COLO668 (cell line): ENCODE measurements at regions not wholly inside any gene's neighbourhood (a gene's known extent, or its start where the extent isn't known, plus 50 kb on each side); places are given as distances from the start of the nearest gene placed in this dataset.

Experiments used
- DNase-seq: peaks from one replicate; lab custom pipeline; 2025; ENCODE audit not compliant: unreplicated experiment; lab: John Stamatoyannopoulos, UW

DNA sequence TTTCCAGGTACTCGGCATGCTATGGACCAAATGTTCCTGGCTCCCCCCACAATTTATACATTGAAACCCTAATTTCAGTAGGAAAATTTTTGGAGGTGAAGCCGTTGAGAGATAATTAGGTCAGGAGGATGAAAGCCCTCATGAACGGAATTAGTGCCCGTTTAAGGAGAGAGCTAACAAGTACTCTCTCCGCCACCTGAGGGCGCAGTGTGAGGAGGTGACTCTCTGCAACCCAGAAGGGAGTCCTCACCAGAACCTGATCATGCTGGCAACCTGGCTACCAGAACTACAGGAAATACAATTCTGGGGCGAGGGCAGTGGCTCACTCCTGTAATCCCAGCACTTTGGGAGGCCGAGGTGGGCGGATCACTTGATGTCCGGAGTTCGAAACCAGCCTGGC lies 397.8 kb downstream of the SLITRK5 start:
- DNase-seq = peak; percentile 22

DNA sequence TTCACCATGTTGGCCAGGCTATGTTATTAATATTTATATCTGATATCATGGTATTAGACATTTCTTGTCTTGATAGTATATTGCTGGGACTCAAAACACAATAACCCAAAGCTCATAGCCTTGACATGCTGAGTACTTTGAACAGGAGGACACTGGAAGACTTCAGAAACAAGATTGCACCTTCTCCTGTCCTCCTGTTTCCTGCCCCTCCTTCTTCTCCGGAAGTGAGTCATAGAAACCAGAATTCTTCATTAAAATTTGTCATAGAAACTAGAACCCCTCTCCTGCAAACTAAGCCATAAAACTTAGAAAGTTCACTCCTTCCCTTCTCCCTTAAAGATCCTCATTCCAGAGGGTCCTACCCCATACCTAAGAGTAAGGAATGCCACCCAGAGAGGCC lies 400.2 kb downstream of the SLITRK5 start:
- DNase-seq = no peak

DNA sequence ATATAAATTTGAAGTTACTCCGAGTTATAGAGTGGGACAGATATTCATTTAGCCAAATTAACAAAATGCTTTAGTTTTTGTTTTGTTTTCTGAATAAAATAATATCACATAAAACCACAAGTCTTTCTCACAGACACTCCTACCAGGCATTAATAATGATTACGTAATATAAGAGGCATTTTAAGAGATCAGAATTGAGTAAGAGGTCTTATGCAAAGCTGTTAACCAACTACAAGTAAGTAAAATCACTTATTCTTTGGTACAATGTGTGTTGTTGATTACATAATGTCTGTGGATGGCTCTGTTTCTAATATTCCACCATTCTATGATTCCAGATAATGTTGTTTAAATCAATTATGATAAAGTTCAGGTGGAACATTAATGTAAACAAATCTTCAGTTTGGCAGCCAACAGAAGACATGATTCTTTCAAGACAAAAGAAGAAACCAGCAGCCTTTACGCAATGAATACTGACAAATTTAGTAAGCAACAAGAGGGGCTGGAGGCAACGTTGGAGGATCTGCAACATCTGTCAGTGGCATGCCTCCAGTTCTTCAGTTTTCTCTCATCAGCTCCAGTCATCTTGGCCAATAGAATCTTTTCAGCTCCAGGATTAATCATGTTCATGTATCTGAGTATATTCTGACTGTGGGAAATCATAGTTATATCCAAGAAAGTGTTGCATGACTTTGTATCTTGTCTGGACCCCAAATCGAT lies 403.8 kb downstream of the SLITRK5 start:
- no peak for DNase-seq

DNA sequence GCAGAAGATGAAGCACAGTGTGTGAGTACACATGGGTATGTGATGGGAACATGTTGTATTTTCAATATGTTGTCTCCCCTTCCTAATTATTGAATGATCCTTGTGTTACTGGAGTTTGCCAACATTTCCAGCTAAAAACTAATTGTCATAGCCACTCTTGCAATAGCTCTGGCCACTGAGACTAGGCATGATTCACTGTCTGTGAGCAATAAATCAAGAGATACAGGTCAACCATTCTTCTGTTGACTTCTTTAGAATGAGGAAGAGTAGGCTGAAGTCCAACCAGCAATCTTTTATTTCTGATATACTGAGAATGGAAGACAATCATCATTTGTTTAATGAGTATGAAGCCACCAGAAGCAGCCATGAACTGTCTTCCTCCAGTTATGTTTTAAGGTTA lies 413.9 kb downstream of the SLITRK5 start:
- no peak for DNase-seq

DNA sequence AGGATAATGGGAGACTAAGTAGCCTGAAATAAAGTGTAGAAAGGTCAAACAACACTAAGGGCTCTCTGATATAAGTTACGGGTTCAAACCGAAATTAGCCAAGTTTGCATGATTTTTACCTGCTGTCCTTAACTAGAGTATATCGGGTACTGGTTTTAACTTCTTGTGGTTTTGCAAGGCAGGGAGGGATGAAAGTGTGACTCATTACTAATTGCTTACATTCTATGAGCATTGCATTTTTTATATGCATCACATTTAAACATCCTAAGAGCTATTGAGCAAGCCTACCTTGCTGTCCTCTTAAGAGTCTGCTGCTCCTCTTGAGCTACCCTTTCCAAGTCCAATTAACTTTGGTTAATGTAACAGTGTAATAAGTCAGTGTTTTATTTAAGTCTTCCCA lies 415.4 kb downstream of the SLITRK5 start:
- DNase-seq = no peak

DNA sequence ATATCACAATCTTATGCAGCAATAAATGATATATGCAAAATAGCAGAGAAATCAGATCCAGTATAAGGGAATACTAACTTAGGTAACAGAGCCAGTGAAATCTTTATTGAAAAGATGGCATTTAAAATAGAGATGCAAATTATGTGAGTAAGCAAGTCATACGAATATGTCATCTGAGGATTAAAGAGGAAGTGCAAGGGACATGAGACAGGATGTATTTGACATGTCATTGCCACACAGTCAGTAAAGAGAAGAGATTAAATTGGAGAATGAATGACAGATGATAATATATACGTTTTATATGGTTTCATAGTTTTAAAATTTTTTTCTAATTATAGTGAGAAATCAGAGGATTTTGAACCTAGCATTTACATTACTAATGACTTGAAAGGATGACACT lies 426.4 kb downstream of the SLITRK5 start:
- no peak for DNase-seq

DNA sequence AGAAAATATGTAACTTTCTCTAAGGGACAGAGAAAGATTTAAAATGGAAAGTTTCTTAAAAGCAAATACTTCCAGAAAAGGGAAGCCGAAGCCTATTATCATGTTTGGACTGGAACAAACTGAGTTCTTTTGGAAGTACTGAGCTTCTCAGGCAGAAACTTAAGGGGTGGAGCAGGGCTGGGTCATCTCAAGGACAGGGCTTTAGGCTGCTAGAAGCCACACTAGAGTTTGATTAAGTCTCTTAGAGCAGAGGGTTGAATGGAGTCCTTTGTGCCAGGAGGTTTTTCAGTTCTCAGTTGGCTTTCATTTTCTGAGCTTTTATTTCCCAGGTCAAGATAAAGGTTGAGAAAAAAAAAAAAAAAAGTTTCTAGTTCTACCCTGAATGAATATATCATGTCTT lies 432.7 kb downstream of the SLITRK5 start:
- DNase-seq = no peak

DNA sequence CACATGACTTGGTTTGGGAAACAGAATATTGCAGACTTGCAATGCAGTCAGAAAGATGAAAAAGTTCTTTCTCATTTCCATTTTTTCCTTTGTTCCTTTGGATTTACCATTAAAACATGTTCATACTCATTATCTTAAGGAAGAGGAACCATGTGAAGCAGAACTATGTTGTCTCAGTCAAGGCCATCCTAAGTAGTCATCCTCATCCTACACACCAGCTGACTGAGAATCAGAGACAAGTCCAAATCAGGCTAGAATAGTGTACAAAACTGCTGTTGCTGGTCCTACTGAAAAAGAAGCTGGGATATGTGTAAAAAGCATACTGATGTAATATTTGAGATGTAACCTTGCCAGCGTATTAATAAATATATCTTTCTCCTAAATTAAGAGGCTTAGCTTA lies 433.4 kb downstream of the SLITRK5 start:
- DNase-seq = no peak

DNA sequence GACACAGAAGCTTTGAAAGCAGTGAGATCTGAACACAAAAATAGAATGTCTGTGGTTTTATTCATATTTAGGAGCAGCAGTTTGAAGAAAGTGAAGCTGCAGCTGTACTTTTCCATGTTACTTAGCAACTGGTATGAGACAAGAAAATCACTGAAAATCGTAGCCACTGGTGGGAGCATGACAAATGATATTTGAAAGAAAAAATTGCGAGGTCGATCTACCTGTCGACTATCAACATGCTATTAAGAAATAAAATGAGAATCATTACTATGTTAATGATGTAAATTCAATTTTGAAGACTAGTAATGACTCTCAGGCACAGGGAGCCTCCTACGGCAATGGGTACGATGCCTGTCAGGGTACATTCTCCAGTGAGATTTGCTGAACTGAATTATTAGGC lies 436.4 kb downstream of the SLITRK5 start:
- no peak for DNase-seq

DNA sequence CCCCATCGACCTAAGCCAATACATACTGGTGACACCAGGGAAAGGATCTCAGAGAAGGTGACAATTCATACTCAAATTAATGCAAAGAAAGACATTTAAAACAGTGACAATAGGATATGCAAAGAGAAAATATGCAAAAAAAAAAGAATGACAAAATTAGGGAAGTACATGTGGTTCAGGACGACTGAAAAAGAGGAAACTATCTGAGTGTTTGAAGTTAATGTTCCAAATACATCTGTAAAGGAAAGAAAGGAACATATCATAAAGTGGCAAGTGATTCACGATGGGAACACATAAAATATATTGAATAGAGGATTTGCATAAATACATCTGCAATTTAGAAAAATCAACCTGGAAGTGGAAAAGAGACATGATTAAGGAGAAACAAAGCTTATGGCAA lies 441.4 kb downstream of the SLITRK5 start:
- no peak for DNase-seq

DNA sequence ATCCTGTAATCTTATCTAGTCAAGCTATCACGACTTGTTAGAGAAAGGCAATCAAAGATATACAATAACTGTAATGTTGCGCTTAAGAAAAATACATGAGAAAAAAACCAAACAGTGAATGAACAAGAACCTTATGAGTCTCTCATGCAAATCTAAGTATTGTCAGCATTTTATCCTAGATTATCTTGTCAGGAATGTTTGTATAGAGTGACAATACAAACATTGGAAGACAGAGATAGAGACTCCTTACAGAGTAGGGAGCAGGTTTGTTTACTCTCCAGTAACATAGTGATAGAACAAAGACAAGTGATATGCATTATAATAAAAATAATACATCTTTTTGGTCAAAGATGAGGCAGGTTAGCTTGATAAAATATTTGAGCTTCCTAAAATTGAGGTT lies 444.8 kb downstream of the SLITRK5 start:
- no peak for DNase-seq

DNA sequence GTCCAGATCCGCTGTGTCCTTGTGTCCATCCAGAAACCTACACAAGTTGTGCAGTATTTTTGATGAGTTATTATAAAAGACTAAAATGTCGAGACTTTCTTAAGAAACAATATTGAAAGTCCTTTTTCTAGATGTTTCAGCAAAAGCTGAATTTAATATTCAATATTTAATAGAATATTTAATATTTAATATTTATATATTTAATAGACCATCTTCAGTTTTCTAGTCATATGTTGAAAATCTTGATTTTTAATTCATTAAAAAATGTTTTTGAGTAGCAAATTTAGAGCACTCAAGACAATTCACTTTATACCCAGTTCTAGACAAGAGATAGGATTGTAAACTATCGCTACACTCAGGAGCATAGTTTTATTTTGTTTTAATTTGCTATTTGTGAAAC lies 447.8 kb downstream of the SLITRK5 start:
- DNase-seq = no peak

DNA sequence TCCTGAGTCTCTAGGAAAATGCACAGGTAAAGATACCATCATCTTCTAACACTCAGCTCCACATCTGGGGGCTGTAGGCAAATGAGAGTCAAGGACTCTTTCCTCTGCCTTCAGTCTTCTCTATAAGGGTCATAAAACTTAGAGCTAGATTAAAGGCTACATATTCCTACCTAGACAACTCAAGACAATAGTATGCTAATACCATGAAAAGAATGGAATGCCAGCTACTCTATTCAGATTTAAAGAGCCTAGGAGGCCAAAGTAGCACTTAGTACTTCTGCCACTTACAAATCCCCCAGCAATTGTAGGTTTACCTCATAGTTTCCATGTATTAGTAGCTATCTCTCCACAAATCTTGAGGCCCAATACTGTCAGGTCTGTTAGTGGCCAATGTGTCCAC lies 453.0 kb downstream of the SLITRK5 start:
- no peak for DNase-seq

DNA sequence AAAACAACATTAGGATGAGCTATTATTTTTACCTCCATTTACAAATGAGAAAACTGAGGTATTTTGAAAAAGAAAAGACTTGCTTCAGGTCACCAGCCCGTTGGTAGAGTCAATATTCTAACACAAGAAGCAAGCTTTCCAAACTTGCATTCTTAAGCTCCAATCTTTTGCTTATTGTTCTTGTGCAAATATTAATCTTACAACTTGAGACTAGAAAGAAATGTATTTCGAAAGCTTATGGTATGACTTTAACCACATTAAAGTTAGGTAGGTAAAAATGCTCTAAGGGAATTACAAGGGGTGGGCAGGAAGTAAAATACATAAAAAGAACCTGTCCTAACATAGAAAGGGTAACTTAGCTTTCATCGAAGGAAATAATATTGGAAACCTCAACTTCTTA lies 453.9 kb downstream of the SLITRK5 start:
- DNase-seq = no peak

DNA sequence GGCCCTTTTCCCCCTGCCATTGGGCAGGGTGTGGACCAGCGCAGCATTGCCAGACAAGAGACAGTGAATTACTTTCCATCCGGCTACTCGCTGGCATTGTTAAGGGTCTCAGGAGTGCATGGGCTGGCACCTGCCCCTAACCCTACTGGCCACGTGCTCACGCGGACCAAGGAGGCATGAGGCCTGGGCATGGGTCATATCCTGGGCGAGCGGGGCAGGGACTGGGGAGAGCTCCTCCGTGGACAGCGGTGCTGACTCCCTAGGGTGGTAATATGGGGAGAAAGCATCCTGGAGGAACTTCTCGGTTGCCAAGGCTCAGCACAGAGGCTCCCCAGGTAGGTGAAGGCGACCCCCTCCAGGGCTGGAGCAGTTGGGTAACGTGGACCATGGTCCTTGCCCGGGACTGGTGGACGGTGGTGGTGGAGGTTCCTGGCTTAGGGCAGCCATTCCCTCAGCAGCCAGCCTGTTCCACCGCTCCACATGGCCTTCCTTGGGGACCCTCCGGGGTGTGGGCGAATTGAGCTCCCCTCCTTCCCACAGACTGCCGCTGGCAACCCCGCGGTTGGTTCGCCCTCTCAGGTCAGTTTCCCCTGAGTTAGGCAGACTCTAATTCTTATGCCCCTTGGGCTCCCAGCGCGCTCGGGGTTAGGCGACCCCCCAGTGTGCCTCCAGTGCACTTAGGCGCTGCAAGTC lies 465.1 kb downstream of the SLITRK5 start:
- no peak for DNase-seq

DNA sequence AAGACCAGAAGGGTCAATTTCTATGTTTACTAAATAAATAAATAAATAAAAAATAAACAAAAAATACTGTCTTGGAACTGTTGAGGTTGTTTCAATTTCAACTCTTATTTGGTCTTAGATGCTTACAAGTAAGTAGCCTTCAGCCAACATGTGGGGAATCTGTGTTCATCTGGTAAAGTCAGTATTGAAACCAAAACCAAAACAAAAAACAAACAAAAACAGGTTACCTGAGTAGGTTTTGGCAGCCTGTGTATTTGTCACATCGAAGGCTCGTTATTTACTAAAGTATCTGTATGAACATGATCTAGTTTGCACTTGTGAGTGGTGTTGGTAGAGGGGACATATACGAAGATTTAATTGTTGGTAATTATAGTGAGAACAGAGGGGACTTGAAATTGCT lies 471.5 kb downstream of the SLITRK5 start:
- no peak for DNase-seq

DNA sequence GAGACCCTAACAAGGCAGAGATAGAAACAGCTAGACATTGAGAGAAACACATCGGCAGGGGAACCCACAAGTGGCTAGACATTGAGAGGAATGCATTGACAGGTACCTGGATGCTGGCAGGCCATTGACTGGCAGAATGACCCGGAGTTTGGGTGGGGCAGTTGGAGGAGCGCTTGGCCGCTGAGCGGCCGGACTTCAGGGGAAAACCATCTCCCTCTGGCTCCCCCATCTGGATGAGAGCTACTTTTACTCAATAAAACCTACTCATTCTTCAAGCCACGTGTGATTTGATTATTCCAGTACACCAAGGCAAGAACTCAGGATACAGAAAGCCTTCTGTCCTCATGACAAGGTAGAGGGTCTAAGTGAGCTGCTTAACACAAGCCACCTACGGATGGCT lies 473.4 kb downstream of the SLITRK5 start:
- no peak for DNase-seq

DNA sequence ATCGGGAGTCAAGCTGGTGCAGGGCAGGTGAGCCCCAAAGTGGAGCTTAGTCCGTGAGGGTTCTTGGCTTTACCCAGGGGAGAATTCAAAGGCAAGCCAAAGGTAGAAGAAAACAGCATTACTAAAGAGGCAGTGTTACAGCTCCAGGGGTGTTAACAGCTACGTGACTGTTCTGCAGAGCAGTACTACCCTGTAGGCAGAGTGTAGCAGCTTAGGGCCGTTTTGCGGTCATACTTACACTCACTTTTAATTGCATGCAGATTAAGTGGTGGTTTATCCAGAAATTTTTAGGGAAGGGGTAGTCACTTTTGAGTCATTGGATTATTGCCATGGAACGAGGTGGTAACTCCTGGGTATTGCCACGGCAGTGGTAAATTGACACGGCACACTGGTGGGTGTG lies 482.2 kb downstream of the SLITRK5 start:
- DNase-seq = no peak

DNA sequence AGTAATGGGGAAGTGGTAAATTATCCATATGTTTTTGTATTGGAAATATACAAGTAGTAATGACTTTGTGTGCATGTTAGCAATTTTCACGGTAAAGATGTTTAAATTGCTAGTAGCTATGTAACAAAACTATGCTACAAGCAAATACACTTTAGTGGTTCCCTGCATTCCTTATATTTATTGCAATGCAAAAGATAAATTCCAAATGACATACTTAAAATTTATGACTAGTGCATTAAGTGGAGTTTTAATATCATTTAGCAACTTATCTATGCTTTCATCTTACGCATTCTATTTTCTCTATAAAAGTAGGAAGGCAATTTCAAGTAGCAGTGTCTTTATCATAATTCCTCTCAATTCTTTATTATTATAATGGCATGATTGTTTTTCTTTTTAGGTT lies 482.8 kb downstream of the SLITRK5 start:
- no peak for DNase-seq

DNA sequence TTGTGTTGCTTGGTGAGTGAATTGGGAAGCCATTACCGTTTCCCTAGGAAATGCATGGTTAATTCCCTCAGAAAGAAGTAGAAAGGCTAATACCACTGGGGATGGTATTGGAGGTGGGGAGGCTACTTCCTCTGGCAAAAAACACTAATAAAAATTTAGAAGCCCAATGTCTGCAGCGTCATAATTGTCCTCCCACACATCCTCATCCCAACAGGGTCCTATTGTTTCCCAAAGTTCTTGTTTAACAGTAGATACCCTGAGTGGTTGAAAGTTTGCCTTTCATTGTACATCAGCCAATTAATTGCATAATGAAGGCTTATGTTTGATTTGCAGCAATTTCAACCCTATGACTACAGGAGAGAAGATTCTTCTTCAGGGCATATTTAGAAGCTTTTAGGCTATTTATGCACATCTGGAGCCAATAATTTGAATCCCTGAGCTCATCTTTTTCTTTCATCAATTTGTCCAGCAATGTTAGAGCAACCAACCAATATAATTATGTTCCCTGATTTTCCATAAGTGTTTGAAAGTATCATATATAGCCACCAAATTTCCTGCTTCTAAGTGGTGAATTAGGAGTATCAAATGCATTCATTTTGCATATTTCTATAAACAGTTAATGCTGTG lies 491.0 kb downstream of the SLITRK5 start:
- no peak for DNase-seq

DNA sequence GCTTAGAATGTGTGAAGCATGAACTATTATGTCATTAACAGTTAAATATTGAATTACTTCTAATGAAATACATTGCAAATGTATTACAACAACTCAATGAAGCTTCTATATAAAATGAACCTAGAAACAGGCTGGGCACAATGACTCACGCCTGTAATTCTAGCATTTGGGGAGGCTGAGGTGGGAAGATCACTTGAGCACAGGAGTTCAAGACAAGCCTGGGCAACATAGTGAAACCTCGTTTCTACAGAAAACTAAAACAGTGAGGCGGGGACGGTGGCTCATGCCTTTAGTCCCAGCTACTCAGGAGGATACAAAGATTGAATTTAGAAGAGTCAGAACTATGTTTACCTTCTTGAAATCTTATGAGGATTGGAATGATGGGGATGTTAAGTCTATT lies 505.1 kb downstream of the SLITRK5 start:
- no peak for DNase-seq

DNA sequence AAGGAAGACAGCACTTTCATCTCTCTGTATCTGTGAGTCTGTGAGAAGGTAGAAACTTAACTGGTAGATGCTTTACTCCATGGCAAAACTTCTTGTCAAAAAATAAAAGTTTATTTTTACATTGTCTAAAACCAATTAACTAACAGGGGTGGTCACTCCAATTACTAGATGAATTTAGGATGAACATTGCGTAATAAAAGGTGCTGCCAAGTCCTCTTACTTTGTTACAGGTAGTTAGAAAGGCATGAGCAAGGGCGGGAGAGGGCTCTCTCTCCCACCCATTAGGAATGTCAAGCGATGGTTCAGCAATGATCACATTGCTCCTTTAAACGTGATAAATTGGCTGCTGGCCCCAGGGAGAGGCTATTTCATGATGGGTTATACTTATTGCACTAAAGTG lies 512.3 kb downstream of the SLITRK5 start:
- DNase-seq = no peak

DNA sequence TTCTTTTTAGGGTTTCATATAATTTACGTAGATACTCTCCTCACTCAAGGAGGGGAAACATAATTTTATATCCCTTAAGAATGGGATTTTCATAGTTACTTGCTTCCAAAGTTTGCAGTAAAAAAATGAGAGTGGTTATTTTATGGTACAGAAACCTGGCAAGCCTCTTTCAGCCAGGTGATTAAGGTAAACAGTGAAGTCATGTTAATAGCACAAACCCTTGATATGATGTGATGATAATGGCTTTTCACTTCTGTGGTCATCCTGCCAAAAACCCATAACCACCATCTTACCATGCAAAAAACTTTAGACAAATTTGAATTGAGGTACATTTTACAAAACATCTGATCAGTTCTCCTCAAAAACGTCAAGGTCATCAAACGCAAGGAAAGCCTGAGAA lies 517.8 kb downstream of the SLITRK5 start:
- DNase-seq = no peak
